Lower leg skin (tissue), 3 donors: ENCODE measurements at regions not wholly inside any gene's neighbourhood (a gene's known extent, or its start where the extent isn't known, plus 50 kb on each side); places are given as distances from the start of the nearest gene placed in this dataset.

ENCODE experiments used
- POLR2A ChIP-seq, 2 donors: fragments of 450-650 bp; IDR thresholded peaks; one replicate each; pipeline ENCODE4 v1.6.1; 2016 to 2017; ENCODE audit warnings: antibody characterized with exemption in 2 of 2, mild to moderate bottlenecking in 1 of 2, moderate library complexity in 1 of 2
- TF ChIP-seq, protein P1 (sequence below), 3 donors: fragments of 450-650 bp; IDR thresholded peaks; one replicate each; pipeline ENCODE4 v1.5.1; 2016; ENCODE audit warnings: antibody characterized with exemption in 3 of 3, mild to moderate bottlenecking in 3 of 3, moderate library complexity in 2 of 3

DNA sequence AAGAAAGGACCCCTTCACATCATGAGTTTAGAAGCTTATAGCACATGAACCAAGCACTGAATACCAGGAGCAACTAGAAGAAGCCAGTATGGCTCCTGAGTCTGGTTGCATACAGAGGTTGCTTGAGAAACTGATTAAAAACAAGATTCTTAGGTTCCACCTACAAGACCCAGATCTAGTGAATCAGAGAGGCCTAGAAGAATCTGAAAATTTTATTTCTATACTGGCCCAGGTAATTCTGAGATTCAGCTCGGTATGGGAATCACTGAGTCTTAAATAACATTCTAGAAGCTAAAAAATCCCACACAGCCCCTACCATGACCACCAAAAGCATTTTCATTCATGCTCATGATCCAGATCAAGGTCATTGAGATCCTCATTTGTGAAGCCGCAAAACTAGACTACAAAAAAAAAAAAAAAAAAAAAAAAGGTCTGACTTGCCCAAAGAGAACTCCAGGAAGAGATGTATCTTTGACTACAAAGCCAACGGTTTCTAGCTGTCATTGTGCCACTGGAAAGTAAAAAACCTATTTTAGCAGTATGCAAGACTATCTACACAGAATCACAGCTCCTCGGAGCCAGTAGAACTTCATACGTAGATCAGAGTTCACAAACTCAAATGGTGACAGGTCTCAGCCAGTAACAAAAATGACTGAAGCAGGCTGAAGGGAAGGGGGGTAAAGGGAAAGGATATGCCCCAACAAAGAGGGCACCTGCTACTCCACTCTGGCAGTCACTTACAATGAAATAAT lies 168.4 kb upstream of the EGLN3 start:
- TF ChIP-seq, protein P1, sequence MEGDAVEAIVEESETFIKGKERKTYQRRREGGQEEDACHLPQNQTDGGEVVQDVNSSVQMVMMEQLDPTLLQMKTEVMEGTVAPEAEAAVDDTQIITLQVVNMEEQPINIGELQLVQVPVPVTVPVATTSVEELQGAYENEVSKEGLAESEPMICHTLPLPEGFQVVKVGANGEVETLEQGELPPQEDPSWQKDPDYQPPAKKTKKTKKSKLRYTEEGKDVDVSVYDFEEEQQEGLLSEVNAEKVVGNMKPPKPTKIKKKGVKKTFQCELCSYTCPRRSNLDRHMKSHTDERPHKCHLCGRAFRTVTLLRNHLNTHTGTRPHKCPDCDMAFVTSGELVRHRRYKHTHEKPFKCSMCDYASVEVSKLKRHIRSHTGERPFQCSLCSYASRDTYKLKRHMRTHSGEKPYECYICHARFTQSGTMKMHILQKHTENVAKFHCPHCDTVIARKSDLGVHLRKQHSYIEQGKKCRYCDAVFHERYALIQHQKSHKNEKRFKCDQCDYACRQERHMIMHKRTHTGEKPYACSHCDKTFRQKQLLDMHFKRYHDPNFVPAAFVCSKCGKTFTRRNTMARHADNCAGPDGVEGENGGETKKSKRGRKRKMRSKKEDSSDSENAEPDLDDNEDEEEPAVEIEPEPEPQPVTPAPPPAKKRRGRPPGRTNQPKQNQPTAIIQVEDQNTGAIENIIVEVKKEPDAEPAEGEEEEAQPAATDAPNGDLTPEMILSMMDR (IDR thresholded peaks at IDR 0.05) = no peak
- TF ChIP-seq POLR2A (IDR thresholded peaks at IDR 0.05) = no peak
